Vagina (tissue), 2 donors: ENCODE measurements at regions not wholly inside any gene's neighbourhood (a gene's known extent, or its start where the extent isn't known, plus 50 kb on each side); places are given as distances from the start of the nearest gene placed in this dataset.

ENCODE experiments used
- CTCF ChIP-seq, 3 experiments: fragments of 450-650 bp in 2 of 3; fragments of 200-600 bp in 1 of 3; sonication (generic) in 1 of 3; IDR thresholded peaks; one replicate each; pipeline ENCODE4 v1.5.1; 2017 to 2019; ENCODE audit warnings: antibody characterized with exemption in 3 of 3, mild to moderate bottlenecking in 2 of 3, moderate library complexity in 2 of 3
- POLR2A ChIP-seq, 2 donors: fragments of 450-650 bp; IDR thresholded peaks; one replicate each; pipeline ENCODE4 v1.6.1; 2017; ENCODE audit warnings: antibody characterized with exemption in 2 of 2, mild to moderate bottlenecking in 2 of 2, moderate library complexity in 2 of 2
- POLR2AphosphoS5 ChIP-seq, 2 donors: sonication (generic); formaldehyde crosslinking; IDR thresholded peaks; one replicate each; pipeline ENCODE4 v1.9.0; 2017; ENCODE audit warnings: antibody characterized with exemption in 2 of 2, mild to moderate bottlenecking in 2 of 2, low read depth in 1 of 2; ENCODE audit not compliant: insufficient read depth in 1 of 2

DNA sequence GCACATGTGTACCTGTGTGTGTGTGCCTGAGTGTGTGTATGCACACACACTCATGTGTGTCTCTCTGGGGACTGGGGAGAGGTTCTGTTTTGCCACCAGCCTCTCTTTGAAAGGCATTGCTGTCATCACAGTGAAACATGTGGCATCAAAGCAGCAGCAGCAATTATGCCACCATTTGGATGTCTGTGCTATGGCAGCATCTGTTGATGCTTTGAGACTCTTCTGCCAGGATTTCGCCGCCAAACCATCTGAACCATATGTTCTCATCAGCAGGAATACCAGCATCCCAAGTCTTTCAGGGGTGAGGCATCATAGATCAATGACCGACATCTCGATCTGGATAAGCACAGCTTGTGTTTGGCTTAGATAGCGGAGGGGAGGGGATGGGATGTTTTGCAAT lies 168.6 kb downstream of the FAT3 start:
- TF ChIP-seq CTCF (IDR thresholded peaks at IDR 0.05) (no peak), POLR2A (IDR thresholded peaks at IDR 0.05) (no peak), POLR2AphosphoS5 (IDR thresholded peaks at IDR 0.05; ENCODE audit: insufficient read depth in 1 of 2, low read depth in 1 of 2) (no peak)
